CD4-positive, alpha-beta T cell (primary cell): ENCODE measurements at regions not wholly inside any gene's neighbourhood (a gene's known extent, or its start where the extent isn't known, plus 50 kb on each side); places are given as distances from the start of the nearest gene placed in this dataset.
"Not testable (repeated sequence)": the region's sequence is repeated elsewhere in the genome, so short reads cannot be mapped to it uniquely, and the experiment has no call there.

Source experiments
- ATAC-seq: fragments of 200-7000 bp; cut with Tn5 transposase; one replicate; pipeline ENCODE4 v1.10.0; 2022; ENCODE audit warnings: mild to moderate bottlenecking; ENCODE audit not compliant: poor library complexity
- CTCF ChIA-PET: fragments of 350-600 bp; sonication (Branson Sonifier 250); formaldehyde crosslinking; loops from one replicate; lab custom pipeline; 2021; ENCODE audit warnings: antibody characterized with exemption, inconsistent platforms; lab: Charles Lee
- POLR2A ChIA-PET: fragments of 350-600 bp; sonication (Branson Sonifier 250); formaldehyde crosslinking; loops from one replicate; lab custom pipeline; 2021; ENCODE audit warnings: antibody characterized with exemption, inconsistent platforms; lab: Charles Lee
- DNase-seq, 14 experiments: peaks; one replicate each; pipeline ENCODE4 v3.0.0-alpha.2; 2013 to 2020; ENCODE audit warnings: mixed read lengths in 2 of 14
- H3K27ac ChIP-seq, 2 donors: one replicate each; pipeline versions ENCODE4 v1.5.1 to v1.7.0; 2013; ENCODE audit warnings: low read length in 2 of 2, low read depth in 1 of 2, mild to moderate bottlenecking in 1 of 2
- H3K27me3 ChIP-seq, 2 experiments: 1 replicate in 1 of 2; 2 replicates in 1 of 2; pipeline versions ENCODE4 v1.6.1 to v1.7.0; 2013; ENCODE audit warnings: low read length in 2 of 2, control low read depth in 1 of 2, mild to moderate bottlenecking in 1 of 2, moderate library complexity in 1 of 2; ENCODE audit not compliant: insufficient read depth in 2 of 2, control insufficient read depth in 1 of 2
- H3K36me3 ChIP-seq: one replicate; pipeline ENCODE4 v1.6.1; 2013; ENCODE audit warnings: low read length, control low read depth; ENCODE audit not compliant: insufficient read depth
- H3K4me1 ChIP-seq: one replicate; pipeline ENCODE4 v1.6.1; 2013; ENCODE audit warnings: low read length, control low read depth; ENCODE audit not compliant: insufficient read depth
- H3K4me3 ChIP-seq: one replicate; pipeline ENCODE4 v1.5.1; 2013; ENCODE audit warnings: mild to moderate bottlenecking, low read length, moderate library complexity
- H3K9me3 ChIP-seq, 2 experiments: 1 replicate in 1 of 2; 2 replicates in 1 of 2; pipeline versions ENCODE4 v1.6.1 to v1.7.0; 2013; ENCODE audit warnings: low read length in 2 of 2, mild to moderate bottlenecking in 2 of 2, control low read depth in 1 of 2, moderate library complexity in 1 of 2; ENCODE audit not compliant: control insufficient read depth in 1 of 2, insufficient read depth in 1 of 2
- H3K27ac Mint-ChIP-seq: one replicate; pipeline ENCODE4 v1.8.0; 2020; ENCODE audit warnings: mixed read lengths
- H3K27me3 Mint-ChIP-seq: one replicate; pipeline ENCODE4 v1.8.0; 2021; ENCODE audit warnings: mixed read lengths
- H3K36me3 Mint-ChIP-seq: one replicate; pipeline ENCODE4 v1.8.0; 2021; ENCODE audit warnings: low read depth, mixed read lengths
- H3K4me1 Mint-ChIP-seq: one replicate; pipeline ENCODE4 v1.8.0; 2021; ENCODE audit warnings: low read depth, mixed read lengths
- H3K4me3 Mint-ChIP-seq: one replicate; pipeline ENCODE4 v1.8.0; 2020; ENCODE audit warnings: mild to moderate bottlenecking, mixed read lengths
- H3K9me3 Mint-ChIP-seq: one replicate; pipeline ENCODE4 v1.8.0; 2020; ENCODE audit warnings: mixed read lengths
- intact Hi-C, 2 experiments: fragments of 100-400 bp; cut with DNase I in 1 of 2; cut with micrococcal nuclease in 1 of 2; formaldehyde crosslinking; loops; one replicate each; pipeline versions ENCODE4 v1.15.1 to v1.9.0; 2023 to 2025; cut with DNase I, micrococcal nuclease
- TF ChIP-seq, protein P1 (sequence below): fragments of 200-600 bp; IDR thresholded peaks from one replicate; pipeline ENCODE4 v1.8.0; 2022; ENCODE audit warnings: antibody characterized with exemption, mild to moderate bottlenecking

DNA sequence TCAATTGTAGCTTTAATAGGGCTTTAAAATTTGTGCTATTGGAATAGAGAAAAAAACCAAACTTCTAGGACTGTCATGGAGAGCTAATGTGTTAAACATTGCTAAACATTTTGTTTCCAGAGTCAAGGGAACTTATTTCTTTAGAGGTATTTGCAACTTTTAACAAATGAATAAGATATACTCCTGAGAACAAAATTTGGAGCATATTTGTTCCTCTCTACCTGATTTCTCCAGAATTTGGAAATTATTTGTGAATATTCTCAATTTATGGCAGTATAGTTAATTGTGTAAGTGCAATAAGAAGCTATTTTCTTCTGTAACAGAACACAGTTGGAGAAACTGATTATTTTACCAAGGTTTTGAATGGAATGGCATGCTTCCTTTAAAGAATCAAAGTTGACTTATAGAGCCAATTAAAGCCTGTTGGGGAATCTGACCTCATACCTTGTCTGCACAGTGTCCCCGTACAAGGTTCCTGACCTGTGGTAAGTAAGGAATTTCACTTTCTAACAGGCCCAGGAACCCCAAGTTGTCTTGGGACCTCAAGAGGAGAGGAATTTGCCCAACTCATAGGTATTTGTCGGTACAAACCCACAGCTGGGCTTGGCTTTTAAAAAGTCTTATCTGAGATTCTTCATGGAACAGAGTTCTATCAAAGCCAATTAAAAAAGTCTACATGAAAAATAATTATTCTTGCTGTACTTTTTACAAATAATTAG, 72.6 kb upstream of the CSF1 start:
- ATAC-seq: no peak
- peaks cover 0 to 5% of the 10 kb centered on the region in 2 experiments for H3K9me3 ChIP-seq
- no peak for DNase-seq
- Mint-ChIP-seq H3K27me3 (no peaks in the 10 kb centered on the region), H3K27ac (no peak overlapping the region), H3K4me1 (no peaks in the 10 kb centered on the region), H3K36me3 (no peaks in the 10 kb centered on the region), H3K9me3 (peaks cover 3% of the 10 kb centered on the region), H3K4me3 (no peak overlapping the region)
- H3K4me1 ChIP-seq: no peaks in the 10 kb centered on the region
- no peaks in the 10 kb centered on the region for H3K27me3 ChIP-seq
- TF ChIP-seq, protein P1, sequence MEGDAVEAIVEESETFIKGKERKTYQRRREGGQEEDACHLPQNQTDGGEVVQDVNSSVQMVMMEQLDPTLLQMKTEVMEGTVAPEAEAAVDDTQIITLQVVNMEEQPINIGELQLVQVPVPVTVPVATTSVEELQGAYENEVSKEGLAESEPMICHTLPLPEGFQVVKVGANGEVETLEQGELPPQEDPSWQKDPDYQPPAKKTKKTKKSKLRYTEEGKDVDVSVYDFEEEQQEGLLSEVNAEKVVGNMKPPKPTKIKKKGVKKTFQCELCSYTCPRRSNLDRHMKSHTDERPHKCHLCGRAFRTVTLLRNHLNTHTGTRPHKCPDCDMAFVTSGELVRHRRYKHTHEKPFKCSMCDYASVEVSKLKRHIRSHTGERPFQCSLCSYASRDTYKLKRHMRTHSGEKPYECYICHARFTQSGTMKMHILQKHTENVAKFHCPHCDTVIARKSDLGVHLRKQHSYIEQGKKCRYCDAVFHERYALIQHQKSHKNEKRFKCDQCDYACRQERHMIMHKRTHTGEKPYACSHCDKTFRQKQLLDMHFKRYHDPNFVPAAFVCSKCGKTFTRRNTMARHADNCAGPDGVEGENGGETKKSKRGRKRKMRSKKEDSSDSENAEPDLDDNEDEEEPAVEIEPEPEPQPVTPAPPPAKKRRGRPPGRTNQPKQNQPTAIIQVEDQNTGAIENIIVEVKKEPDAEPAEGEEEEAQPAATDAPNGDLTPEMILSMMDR: no peak
- ChIA-PET POLR2A (no interaction called here), CTCF (no interaction called here)
- intact Hi-C loops: no loop called here
- H3K4me3 ChIP-seq: no peak overlapping the region
- no peak overlapping the region for H3K27ac ChIP-seq
- no peaks in the 10 kb centered on the region for H3K36me3 ChIP-seq

DNA sequence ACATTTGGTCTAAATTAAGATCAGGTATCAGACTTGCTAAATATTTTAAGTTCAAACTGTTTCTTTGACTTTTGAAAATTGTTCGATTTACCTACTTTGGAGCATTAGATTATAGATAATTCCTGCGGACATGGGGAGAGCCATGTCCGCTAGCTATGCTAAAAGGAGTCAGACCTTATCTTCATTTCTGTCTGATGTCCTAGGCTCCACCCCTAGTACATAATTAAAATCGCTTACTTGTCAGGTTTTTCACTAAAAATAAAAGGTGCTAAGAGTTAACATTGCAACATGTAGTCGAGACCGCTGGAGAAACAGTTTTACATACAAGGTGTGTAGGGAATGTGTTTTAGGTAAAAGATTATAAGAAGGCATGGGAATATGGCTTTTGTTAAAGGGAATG, 71.9 kb upstream of the EPS8L3 start:
- DNase-seq, ATAC-seq, POLR2A ChIA-PET, H3K4me3 ChIP-seq, H3K27me3 Mint-ChIP-seq, CTCF ChIA-PET, H3K36me3 ChIP-seq, H3K4me1 ChIP-seq, H3K27ac ChIP-seq, H3K4me1 Mint-ChIP-seq, H3K9me3 ChIP-seq, H3K36me3 Mint-ChIP-seq, H3K9me3 Mint-ChIP-seq, H3K27ac Mint-ChIP-seq, H3K4me3 Mint-ChIP-seq, intact Hi-C loops, H3K27me3 ChIP-seq: not testable (repeated sequence)

DNA sequence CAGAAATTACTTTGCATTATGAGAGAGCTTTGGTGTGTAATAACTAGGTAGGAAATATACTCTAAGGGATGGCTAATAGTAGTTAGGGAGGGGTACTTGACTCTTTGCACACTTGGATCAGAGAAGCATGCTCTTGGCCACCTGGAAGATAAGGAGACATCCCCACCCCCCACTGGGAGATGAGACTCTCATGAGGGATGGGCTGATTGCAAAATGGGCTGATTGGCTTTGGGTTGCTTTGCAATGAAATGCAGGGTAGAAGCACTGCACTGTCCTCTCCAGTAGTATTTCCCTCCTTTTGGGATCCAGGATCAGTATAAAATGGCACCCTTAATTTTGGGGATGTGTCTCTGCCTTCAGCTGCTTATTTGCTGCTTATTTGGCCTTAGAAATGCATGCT, 71.2 kb upstream of the EPS8L3 start:
- intact Hi-C loops: no loop called here
- ATAC-seq (no peak), DNase-seq (no peak)
- no peaks in the 10 kb centered on the region for H3K4me1 Mint-ChIP-seq
- TF ChIP-seq, protein P1: no peak
- no peak overlapping the region for H3K4me3 Mint-ChIP-seq
- Histone ChIP-seq H3K27me3 (no peaks in the 10 kb centered on the region), H3K27ac (no peak overlapping the region), H3K4me1 (no peaks in the 10 kb centered on the region), H3K4me3 (no peak overlapping the region), H3K36me3 (no peaks in the 10 kb centered on the region), H3K9me3 (peaks cover 9 to 10% of the 10 kb centered on the region in 2 experiments)
- peaks cover 3% of the 10 kb centered on the region for H3K9me3 Mint-ChIP-seq
- POLR2A ChIA-PET: no interaction called here
- H3K27ac Mint-ChIP-seq: no peak overlapping the region
- no peaks in the 10 kb centered on the region for H3K36me3 Mint-ChIP-seq
- CTCF ChIA-PET: no interaction called here
- H3K27me3 Mint-ChIP-seq: no peaks in the 10 kb centered on the region

DNA sequence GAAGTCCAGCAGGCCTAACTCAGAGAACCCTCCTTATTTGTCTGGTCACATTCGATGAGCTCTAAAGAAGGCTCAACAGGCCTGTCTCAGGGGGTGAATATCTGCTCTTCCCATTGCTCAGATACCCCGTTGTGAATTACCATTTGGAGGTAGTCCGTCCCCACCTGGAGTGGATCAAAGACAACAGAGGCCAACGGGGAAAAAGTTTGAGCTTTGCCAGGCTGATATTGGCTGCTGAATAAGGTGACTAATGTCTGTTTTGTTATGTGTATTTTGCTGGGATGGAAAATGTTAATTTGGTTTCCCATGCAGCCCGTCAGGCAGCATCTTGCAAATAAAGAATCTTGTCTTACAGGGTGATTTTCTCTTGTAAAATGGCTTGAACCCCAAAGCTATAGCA, 69.2 kb upstream of the EPS8L3 start:
- TF ChIP-seq, protein P1: no peak
- no peaks in the 10 kb centered on the region for H3K4me1 ChIP-seq
- intact Hi-C loops: no loop called here
- H3K9me3 Mint-ChIP-seq: peaks cover 3% of the 10 kb centered on the region
- H3K9me3 ChIP-seq: peaks cover 5 to 9% of the 10 kb centered on the region in 2 experiments
- ChIA-PET CTCF (no interaction called here), POLR2A (no interaction called here)
- no peak overlapping the region for H3K27ac Mint-ChIP-seq
- H3K36me3 Mint-ChIP-seq: no peaks in the 10 kb centered on the region
- no peak overlapping the region for H3K4me3 ChIP-seq
- H3K4me3 Mint-ChIP-seq: no peak overlapping the region
- DNase-seq: no peak
- no peaks in the 10 kb centered on the region for H3K27me3 Mint-ChIP-seq
- no peaks in the 10 kb centered on the region for H3K36me3 ChIP-seq
- H3K27ac ChIP-seq: no peak overlapping the region
- no peaks in the 10 kb centered on the region for H3K4me1 Mint-ChIP-seq
- no peaks in the 10 kb centered on the region for H3K27me3 ChIP-seq
- ATAC-seq: no peak
